ENCODE measurements at regions not wholly inside any gene's neighbourhood (a gene's known extent, or its start where the extent isn't known, plus 50 kb on each side); places are given as distances from the start of the nearest gene placed in this dataset.

DNA sequence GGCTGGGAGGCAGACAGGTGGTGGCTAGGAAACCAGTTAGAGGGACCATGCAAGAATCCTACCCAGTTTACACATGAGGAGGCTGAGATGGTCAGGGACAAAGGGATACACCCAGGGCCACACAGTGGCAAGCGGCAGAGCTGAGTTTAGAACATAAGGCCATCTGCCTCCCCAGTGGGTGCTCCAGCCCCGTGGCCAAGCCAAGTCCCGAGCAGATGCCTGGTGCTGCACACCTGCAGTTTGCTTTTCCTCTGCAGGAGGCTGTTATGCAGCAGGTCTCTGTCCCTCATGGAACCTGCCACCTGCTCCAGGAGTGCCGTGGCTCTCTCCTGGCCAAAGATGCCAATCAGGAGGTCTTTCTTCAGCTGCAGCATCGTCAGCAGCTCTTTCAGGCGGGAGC lies 70.8 kb downstream of the SYNE3 start:
- no peak for TF ChIP-seq ZNF274 (IDR thresholded peaks at IDR 0.05; ENCODE audit: low read length)
- no peak for TF ChIP-seq ZNF274 (tag by site-specific recombination; IDR thresholded peaks at IDR 0.05; ENCODE audit: borderline replicate concordance)
- TF ChIP-seq, protein P1, sequence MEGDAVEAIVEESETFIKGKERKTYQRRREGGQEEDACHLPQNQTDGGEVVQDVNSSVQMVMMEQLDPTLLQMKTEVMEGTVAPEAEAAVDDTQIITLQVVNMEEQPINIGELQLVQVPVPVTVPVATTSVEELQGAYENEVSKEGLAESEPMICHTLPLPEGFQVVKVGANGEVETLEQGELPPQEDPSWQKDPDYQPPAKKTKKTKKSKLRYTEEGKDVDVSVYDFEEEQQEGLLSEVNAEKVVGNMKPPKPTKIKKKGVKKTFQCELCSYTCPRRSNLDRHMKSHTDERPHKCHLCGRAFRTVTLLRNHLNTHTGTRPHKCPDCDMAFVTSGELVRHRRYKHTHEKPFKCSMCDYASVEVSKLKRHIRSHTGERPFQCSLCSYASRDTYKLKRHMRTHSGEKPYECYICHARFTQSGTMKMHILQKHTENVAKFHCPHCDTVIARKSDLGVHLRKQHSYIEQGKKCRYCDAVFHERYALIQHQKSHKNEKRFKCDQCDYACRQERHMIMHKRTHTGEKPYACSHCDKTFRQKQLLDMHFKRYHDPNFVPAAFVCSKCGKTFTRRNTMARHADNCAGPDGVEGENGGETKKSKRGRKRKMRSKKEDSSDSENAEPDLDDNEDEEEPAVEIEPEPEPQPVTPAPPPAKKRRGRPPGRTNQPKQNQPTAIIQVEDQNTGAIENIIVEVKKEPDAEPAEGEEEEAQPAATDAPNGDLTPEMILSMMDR (tag by site-specific recombination; IDR thresholded peaks at IDR 0.05), result no peak
- no peak for TF ChIP-seq ZNF391 (tag by site-specific recombination; IDR thresholded peaks at IDR 0.05; ENCODE audit: borderline replicate concordance, low read depth)
- no peak for TF ChIP-seq ZNF544 (tag by site-specific recombination; IDR thresholded peaks at IDR 0.05)
- TF ChIP-seq, protein P2, sequence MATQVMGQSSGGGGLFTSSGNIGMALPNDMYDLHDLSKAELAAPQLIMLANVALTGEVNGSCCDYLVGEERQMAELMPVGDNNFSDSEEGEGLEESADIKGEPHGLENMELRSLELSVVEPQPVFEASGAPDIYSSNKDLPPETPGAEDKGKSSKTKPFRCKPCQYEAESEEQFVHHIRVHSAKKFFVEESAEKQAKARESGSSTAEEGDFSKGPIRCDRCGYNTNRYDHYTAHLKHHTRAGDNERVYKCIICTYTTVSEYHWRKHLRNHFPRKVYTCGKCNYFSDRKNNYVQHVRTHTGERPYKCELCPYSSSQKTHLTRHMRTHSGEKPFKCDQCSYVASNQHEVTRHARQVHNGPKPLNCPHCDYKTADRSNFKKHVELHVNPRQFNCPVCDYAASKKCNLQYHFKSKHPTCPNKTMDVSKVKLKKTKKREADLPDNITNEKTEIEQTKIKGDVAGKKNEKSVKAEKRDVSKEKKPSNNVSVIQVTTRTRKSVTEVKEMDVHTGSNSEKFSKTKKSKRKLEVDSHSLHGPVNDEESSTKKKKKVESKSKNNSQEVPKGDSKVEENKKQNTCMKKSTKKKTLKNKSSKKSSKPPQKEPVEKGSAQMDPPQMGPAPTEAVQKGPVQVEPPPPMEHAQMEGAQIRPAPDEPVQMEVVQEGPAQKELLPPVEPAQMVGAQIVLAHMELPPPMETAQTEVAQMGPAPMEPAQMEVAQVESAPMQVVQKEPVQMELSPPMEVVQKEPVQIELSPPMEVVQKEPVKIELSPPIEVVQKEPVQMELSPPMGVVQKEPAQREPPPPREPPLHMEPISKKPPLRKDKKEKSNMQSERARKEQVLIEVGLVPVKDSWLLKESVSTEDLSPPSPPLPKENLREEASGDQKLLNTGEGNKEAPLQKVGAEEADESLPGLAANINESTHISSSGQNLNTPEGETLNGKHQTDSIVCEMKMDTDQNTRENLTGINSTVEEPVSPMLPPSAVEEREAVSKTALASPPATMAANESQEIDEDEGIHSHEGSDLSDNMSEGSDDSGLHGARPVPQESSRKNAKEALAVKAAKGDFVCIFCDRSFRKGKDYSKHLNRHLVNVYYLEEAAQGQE (tag by site-specific recombination; IDR thresholded peaks at IDR 0.05), result no peak
- no peak for TF ChIP-seq ZEB2 (tag by site-specific recombination; IDR thresholded peaks at IDR 0.05)
- TF ChIP-seq, protein P3, sequence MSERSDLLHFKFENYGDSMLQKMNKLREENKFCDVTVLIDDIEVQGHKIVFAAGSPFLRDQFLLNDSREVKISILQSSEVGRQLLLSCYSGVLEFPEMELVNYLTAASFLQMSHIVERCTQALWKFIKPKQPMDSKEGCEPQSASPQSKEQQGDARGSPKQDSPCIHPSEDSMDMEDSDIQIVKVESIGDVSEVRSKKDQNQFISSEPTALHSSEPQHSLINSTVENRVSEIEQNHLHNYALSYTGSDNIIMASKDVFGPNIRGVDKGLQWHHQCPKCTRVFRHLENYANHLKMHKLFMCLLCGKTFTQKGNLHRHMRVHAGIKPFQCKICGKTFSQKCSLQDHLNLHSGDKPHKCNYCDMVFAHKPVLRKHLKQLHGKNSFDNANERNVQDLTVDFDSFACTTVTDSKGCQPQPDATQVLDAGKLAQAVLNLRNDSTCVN (tag by site-specific recombination; optimal IDR thresholded peaks at IDR 0.05), result no peak
- no peak for TF ChIP-seq ZNF140 (tag by site-specific recombination; IDR thresholded peaks at IDR 0.05)
- no peak for TF ChIP-seq ZNF335 (tag by site-specific recombination; conservative IDR thresholded peaks at IDR 0.05)
- TF ChIP-seq ZNF585B (tag by site-specific recombination; IDR thresholded peaks at IDR 0.05), result no peak
- TF ChIP-seq, protein P4, sequence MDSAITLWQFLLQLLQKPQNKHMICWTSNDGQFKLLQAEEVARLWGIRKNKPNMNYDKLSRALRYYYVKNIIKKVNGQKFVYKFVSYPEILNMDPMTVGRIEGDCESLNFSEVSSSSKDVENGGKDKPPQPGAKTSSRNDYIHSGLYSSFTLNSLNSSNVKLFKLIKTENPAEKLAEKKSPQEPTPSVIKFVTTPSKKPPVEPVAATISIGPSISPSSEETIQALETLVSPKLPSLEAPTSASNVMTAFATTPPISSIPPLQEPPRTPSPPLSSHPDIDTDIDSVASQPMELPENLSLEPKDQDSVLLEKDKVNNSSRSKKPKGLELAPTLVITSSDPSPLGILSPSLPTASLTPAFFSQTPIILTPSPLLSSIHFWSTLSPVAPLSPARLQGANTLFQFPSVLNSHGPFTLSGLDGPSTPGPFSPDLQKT (IDR thresholded peaks at IDR 0.05; ENCODE audit: borderline replicate concordance, low read depth, low read length), result no peak
- no peak for TF ChIP-seq ZNF677 (tag by site-specific recombination; IDR thresholded peaks at IDR 0.05)
- TF ChIP-seq, protein P5, sequence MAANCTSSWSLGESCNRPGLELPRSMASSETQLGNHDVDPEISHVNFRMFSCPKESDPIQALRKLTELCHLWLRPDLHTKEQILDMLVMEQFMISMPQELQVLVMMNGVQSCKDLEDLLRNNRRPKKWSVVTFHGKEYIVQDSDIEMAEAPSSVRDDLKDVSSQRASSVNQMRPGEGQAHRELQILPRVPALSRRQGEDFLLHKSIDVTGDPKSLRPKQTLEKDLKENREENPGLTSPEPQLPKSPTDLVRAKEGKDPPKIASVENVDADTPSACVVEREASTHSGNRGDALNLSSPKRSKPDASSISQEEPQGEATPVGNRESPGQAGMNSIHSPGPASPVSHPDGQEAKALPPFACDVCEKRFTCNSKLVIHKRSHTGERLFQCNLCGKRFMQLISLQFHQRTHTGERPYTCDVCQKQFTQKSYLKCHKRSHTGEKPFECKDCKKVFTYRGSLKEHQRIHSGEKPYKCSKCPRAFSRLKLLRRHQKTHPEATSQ (tag by site-specific recombination; IDR thresholded peaks at IDR 0.05), result no peak

Measured in HEK293 (cell line).